OCI-LY7 (cell line): ENCODE measurements at regions not wholly inside any gene's neighbourhood (a gene's known extent, or its start where the extent isn't known, plus 50 kb on each side); places are given as distances from the start of the nearest gene placed in this dataset.

Experiments
- CTCF ChIP-seq: fragments of 200-600 bp; sonication (generic); conservative IDR thresholded peaks from 2 replicates; pipeline ENCODE4 v1.5.1; 2014; ENCODE audit warnings: mild to moderate bottlenecking, antibody characterized with exemption, low read length, moderate library complexity, mixed read lengths
- EZH2phosphoT487 ChIP-seq: fragments of 200-600 bp; sonication (generic); IDR thresholded peaks from 2 replicates; pipeline ENCODE4 v1.6.1; 2018; ENCODE audit warnings: low read depth, borderline replicate concordance, mild to moderate bottlenecking, mixed run types, antibody characterized with exemption, low read length, moderate library complexity, mixed read lengths

GRCh38 chr6:2503816-2504494 is 246.8 kb downstream of the MYLK4 start:
- TF ChIP-seq CTCF (no peak), EZH2phosphoT487 (no peak)
